ENCODE measurements at regions not wholly inside any gene's neighbourhood (a gene's known extent, or its start where the extent isn't known, plus 50 kb on each side); places are given as distances from the start of the nearest gene placed in this dataset.

GRCh38 chr6:156336733-156337132, 440.4 kb upstream of the ARID1B start:
- no peak overlapping the region for H3K27ac ChIP-seq (ENCODE audit: low read depth, low read length)
- WGBS, 3 donors, result 70 to 90% (median 85%) methylated on average over 3 of the region's 3 CpGs

DNA sequence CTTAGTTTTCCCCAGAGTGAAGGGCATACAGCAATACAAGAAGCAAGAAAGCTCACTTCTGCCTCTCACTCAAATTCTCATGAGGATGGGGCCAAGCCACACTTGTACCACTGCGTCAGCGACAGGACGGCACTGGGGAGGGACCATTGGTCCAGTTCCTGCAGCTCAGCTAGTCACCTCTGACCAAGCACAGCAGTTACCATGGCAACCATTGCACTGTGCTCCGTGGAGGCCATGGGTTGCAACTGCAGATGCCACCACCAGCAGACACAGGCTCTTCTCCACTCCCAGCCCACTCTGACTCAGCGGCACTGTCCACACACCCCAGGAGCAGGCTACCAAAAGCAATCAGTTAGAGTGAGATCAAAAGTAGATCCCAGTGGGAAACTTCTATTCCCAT, 441.1 kb upstream of the ARID1B start:
- 56 to 60% (median 59%) methylated on average over 5 of the region's 5 CpGs for WGBS, 3 donors
- H3K27ac ChIP-seq (ENCODE audit: low read depth, low read length), result no peak overlapping the region

DNA sequence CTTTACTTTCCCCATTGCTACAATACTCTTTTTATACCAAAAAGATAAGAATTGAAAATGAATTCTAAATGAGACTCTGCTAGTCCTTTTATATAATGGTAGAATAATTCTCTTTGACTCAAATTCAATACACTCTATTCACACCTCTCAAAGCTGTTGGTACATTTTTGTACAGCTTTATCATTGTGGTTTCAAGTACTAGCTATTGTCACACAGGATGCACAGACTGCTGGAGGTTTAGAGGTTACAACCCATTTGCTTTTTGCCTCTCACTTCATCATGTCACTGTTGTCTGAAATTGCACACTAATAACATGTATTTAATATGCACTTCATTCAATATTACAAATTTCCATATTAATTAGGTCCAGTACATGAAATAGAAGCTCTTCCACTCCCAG, 442.2 kb upstream of the ARID1B start:
- no peak overlapping the region for H3K27ac ChIP-seq (ENCODE audit: low read depth, low read length)

DNA sequence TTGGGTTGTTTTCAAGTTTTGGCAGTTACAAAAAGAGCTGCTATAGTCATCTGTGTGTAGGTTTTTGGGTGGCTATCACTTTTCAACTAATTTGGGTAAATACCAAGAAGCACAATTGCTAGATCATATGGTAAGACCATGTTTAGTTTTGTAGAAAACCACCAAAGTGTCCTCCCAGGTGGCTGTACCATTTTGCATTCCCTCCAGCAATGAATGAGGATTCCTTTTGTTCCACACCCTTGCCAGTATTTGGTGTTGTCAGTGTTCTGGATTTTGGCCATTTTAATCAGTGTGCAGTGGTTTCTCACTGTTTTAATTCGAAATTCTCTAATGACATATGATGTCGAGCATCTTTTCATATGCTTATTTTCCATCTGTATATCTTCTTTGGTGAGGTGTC, 457.5 kb upstream of the ARID1B start:
- no peak overlapping the region for H3K27ac ChIP-seq (ENCODE audit: low read depth, low read length)
- WGBS, 3 donors, result 49 to 80% (median 76%) methylated on average over 2 of the region's 2 CpGs

- H3K27ac ChIP-seq (ENCODE audit: low read depth, low read length), result no peak overlapping the region
- 65 to 79% (median 78%) methylated on average over 11 of the region's 11 CpGs for WGBS, 3 donors
These were observed 460.5 kb upstream of the ARID1B start for GRCh38 chr6:156316583-156317125.

GRCh38 chr6:156315146-156315545, 462.0 kb upstream of the ARID1B start:
- H3K27ac ChIP-seq (ENCODE audit: low read depth, low read length), result no peak overlapping the region
- WGBS, 3 donors, result 76 to 89% (median 87%) methylated on average over 4 of the region's 4 CpGs

DNA sequence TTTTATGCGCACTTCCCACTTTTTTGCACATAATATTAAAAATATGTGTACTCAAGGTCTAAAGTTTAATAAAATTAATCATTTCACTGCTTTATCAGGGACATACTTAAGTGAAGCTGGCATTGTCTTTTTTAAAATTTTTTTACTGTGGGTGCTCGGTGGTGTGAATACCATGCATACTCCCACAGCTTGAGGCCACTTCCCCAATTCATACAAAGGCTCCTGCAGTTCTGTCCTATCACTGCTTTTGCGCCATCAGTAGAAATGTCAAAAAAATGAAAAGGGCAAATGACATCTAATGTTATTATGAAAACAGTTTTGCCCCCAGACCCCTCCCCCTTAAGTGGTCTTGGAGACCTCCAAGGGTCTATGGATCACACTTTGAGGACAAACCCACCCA, 464.1 kb upstream of the ARID1B start:
- 86 to 91% (median 89%) methylated on average over 3 of the region's 3 CpGs for WGBS, 3 donors
- H3K27ac ChIP-seq (ENCODE audit: low read depth, low read length), result no peak overlapping the region

- H3K27ac ChIP-seq (ENCODE audit: low read depth, low read length), result no peak overlapping the region
These were observed 465.9 kb upstream of the ARID1B start for GRCh38 chr6:156311291-156311690.

GRCh38 chr6:156310701-156311100, 466.5 kb upstream of the ARID1B start:
- 42 to 78% (median 69%) methylated on average over 6 of the region's 6 CpGs for WGBS, 3 donors
- H3K27ac ChIP-seq (ENCODE audit: low read depth, low read length), result no peak overlapping the region

- H3K27ac ChIP-seq (ENCODE audit: low read depth, low read length), result no peak overlapping the region
- 83 to 91% (median 89%) methylated on average over 7 of the region's 7 CpGs for WGBS, 3 donors
These were observed 468.2 kb upstream of the ARID1B start for GRCh38 chr6:156309017-156309416.

GRCh38 chr6:156308604-156309003, 468.6 kb upstream of the ARID1B start:
- WGBS, 3 donors, result 74 to 78% (median 77%) methylated on average over 3 of the region's 3 CpGs

GRCh38 chr6:156306531-156306930, 470.6 kb upstream of the ARID1B start:
- 88 to 94% (median 90%) methylated on average over 3 of the region's 3 CpGs for WGBS, 3 donors
- no peak overlapping the region for H3K27ac ChIP-seq (ENCODE audit: low read depth, low read length)

More at GRCh38 chr6:156308604-156309003, 468.6 kb upstream of the ARID1B start:
- no peak overlapping the region for H3K27ac ChIP-seq (ENCODE audit: low read depth, low read length)

DNA sequence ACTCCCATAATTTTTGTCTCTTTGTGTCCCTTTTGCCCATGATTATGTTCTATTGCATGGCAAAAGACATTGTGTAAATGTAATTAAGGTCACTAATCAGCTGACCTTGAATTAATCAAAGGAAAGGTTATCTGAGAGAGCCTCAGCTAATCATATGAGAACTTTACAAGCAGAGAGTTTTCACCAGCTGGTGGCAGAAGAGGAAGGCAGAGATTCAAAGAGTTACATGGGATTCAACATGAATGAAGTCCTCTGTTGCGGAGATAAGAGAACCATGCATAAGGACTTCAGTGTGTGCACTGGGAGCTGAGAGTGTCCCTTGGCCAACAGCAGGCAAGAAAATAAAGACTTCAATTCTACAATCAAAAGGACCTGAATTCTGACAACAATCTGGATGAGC, 494.1 kb upstream of the ARID1B start:
- H3K27ac ChIP-seq (ENCODE audit: low read depth, low read length), result no peak overlapping the region
- WGBS, 3 donors, result 79 to 90% (median 88%) methylated on average over 1 of the region's 1 CpG

DNA sequence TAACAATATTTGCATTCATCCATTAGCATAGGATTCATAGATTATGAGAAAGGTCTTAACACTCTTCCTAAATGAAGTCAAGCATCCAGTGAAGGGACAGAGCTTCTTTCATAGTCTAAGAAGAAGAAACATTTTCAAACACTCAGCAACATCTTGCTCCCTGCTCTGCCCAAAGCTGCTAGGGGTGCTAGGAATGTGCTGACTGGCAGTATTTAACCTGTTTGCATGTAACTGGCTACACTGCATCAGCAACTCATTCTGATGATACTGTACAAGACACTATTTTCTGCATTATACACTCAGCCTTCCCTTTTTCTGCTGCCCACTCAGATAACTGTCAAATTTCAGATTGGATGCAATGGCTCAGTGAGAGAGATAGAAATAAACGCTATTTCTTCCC, 495.1 kb upstream of the ARID1B start:
- WGBS, 3 donors, result 59 to 66% (median 63%) methylated on average over 1 of the region's 1 CpG
- no peak overlapping the region for H3K27ac ChIP-seq (ENCODE audit: low read depth, low read length)

DNA sequence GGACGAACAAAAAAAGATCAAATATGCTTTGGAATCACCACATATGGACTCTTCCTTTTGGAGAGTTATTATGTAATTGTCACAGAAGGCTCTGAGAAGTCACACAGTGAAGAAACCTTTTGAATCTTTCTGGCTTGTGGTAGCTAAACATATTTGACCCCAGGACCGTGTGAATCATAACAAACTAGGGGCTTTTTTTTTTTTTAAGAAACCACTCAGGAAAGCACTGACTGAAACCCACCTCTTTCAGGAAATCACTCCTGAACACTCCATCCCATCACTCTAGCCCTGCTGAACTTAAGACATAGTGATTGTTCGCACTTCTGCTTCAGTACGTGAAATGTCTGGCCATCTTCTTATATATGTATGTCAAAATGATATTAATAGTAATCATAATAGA, 495.9 kb upstream of the ARID1B start:
- WGBS, 3 donors, result 63 to 67% (median 66%) methylated on average over 4 of the region's 4 CpGs
- no peak overlapping the region for H3K27ac ChIP-seq (ENCODE audit: low read depth, low read length)

DNA sequence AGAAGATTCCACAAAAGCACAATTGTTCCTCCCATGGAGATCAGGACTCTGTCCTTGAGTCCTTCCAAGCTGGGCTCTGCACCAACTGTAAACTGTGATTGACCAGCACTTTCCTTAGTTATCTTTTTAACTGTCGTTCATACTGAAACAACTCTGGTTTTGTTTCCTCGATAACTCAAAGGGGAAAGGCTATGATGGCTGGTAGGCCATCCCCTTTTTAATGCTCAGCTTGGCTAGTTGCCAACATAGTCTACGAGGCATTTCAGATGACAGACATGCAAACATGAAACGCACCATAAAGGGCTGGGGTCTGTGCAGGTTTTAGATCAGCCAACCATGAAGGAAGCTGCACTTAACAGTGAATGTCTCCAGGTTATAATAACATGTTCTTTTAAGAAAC, 497.1 kb upstream of the ARID1B start:
- no peak overlapping the region for H3K27ac ChIP-seq (ENCODE audit: low read depth, low read length)
- 25 to 38% (median 27%) methylated on average over 4 of the region's 4 CpGs for WGBS, 3 donors

DNA sequence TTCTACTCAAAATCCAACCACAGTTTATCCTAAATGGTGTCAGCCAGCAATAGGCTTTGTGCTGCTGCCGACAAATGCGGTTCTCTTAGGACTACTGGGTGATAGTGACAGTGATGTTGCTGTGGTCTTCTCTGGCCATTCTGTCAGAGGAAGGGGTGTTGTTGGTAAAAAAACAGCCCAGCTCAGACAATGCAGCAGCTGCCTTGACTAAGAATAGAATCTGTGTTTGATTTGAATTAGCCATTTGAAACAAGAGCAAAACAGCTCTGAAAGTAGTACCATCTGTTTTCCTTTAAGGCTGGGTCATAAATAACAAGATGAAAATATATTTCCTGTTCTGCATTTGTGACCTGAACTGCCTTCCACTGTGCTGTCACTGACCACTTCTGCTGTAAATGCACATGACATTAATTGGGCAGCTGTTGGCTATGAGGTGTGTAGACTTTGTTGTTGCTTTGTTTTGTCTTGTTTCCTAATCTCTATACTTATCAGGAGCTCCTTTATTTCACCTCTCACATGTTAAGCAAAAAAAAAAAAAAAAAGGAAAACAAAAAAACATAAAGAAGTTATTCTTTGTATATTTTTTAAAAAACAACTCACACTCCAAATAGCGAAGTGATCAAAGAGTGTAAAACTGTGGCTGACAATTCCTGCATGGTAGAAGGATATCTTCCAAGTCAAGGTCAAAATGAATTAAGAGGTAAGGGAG, 497.8 kb upstream of the ARID1B start:
- H3K27ac ChIP-seq (ENCODE audit: low read depth, low read length), result no peak overlapping the region
- WGBS, 3 donors, result 34 to 71% (median 39%) methylated on average over 3 of the region's 3 CpGs

DNA sequence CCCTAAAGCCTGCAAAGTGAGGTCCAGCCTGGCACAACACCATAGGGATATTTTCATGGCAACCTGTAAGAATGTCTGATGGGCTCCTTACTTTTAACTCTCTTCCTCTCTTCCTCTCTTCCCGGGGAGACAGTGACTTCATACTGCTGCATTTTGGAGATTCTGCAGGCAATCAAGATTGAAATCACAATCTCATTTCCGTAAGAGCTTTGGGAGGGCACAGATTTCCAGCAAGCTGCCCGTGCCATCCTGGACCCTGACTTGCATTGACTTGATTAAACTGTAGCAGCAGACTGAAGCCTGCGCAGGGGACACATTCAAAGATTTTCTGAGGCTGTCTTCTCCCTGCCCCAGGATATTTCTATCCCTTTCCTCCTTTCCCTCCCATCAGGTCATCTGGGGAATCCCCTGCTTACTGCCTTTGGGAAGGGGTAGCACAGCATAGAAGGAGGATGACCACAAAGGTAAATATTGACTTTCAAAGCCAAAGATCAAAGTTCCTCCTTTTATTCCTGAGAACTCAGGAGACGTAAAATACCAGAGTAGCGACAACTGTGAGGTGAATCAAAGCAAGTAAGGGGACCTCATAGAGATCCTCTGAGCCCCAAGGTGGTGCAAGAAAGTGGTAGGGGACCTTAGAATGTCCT, 504.0 kb upstream of the ARID1B start:
- no peak overlapping the region for H3K27ac ChIP-seq (ENCODE audit: low read depth, low read length)
- WGBS, 3 donors, result 82 to 87% (median 87%) methylated on average over 6 of the region's 6 CpGs

DNA sequence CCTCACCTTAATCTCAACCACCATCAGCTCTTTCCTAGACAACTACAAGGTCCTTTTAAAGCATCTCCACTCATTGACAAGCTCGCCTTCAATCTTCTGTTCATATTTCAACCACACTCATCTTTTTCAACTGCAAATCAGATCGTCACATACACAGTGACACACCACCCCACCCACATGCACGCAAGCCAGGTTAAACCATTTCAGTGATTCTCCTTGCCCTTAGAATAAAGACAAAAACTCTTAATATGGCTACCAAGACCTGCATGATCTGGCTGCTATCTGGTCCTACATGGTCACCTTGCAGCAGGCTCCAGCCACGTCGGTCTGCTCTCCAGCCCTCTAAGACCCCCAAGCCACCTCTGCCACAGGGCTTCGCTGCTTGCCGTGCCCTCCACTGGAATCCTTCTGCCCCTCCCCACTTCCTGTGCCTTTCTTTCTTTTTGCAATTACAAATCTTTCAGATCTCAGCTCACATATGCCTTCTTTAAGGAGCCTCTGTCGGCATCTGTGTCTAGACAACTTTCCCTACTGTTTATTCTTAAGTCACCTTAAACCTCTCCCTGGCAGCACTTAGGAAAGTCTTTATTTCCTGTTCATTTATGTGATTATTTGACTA, 507.3 kb upstream of the ARID1B start:
- 78 to 79% (median 79%) methylated on average over 8 of the region's 8 CpGs for WGBS, 3 donors
- no peak overlapping the region for H3K27ac ChIP-seq (ENCODE audit: low read depth, low read length)

DNA sequence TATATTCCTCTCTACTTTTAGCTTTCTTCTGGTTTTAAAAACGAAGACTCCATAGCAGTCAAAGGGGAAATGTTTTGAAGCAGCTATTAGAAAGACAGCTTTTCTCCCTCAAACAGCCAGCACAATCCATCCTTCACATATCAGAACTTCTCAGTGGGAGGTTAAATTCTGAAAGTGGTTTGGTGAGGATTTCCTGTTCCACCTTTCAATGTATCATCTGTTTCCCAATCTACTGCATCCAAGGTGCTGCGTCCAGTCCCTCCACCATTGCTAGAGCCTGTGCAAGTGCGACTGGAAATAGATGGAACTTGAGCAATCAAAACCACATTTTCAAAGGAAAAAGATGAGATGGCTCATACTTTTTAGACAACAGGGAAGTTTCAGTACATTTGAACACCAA, 508.3 kb upstream of the ARID1B start:
- H3K27ac ChIP-seq (ENCODE audit: low read depth, low read length), result no peak overlapping the region
- 41 to 57% (median 52%) methylated on average over 3 of the region's 3 CpGs for WGBS, 3 donors
